Activated naive CD8-positive, alpha-beta T cell treated with anti-CD3 and anti-CD28 coated beads, Interleukin-2, amount 10 ng/mL, durations not matched to agents 7 days and 5 days (primary cell): ENCODE measurements at regions not wholly inside any gene's neighbourhood (a gene's known extent, or its start where the extent isn't known, plus 50 kb on each side); places are given as distances from the start of the nearest gene placed in this dataset.

Experiments used
- ATAC-seq: fragments of 150-1000 bp; cut with Tn5 transposase; one replicate; pipeline ENCODE4 v1.10.0; 2021; ENCODE audit warnings: low read depth, moderate library complexity
- POLR2A ChIA-PET: fragments of 350-600 bp; sonication (Branson Sonifier 250); formaldehyde crosslinking; loops from one replicate; lab custom pipeline; 2021; ENCODE audit warnings: antibody characterized with exemption; lab: Charles Lee
- DNase-seq: peaks from one replicate; pipeline ENCODE4 v3.0.0; 2021
- H3K27ac Mint-ChIP-seq: one replicate; pipeline ENCODE4 v1.8.0; 2022; ENCODE audit warnings: mild to moderate bottlenecking, mixed read lengths
- H3K27me3 Mint-ChIP-seq: one replicate; pipeline ENCODE4 v1.8.0; 2022; ENCODE audit warnings: mild to moderate bottlenecking, moderate library complexity, mixed read lengths
- H3K36me3 Mint-ChIP-seq: one replicate; pipeline ENCODE4 v1.8.0; 2021; ENCODE audit warnings: mild to moderate bottlenecking, mixed read lengths
- H3K4me1 Mint-ChIP-seq: one replicate; pipeline ENCODE4 v1.8.0; 2021; ENCODE audit warnings: mixed read lengths
- H3K4me3 Mint-ChIP-seq: one replicate; pipeline ENCODE4 v1.8.0; 2022; ENCODE audit warnings: mild to moderate bottlenecking, moderate library complexity, mixed read lengths
- H3K9me3 Mint-ChIP-seq: one replicate; pipeline ENCODE4 v1.8.0; 2021; ENCODE audit warnings: mixed read lengths

DNA sequence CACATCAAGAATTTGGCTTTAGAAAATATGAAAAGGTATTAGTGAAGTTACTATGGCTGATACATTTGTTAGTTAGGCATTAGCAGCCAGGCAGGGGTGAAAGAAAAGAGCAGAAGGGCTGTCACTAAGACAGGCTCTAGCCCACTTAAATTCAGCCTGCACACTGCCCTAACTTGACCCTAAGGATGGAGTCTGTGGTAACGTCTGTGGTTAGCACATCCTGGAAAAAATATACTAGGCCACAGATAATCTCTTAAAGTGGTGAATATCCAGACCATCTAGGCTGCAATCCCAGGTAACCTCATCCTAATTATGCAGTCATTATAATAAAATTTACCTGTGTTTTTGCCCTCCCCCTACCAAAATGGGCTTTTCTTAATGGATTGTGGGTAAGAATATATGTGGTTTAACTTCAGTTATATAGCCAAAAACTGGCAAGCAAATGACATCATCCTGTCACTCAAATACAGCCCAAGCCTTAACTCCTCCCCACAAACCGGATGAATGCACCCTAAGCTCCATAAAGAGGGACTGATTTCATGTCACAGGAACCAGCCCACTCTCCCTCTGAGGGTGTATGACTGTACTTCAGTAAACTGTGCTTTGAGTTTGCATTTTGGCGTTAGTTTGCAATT lies 440.9 kb downstream of the LRFN5 start:
- Mint-ChIP-seq H3K9me3 (no peaks in the 10 kb centered on the region), H3K4me1 (no peaks in the 10 kb centered on the region), H3K36me3 (no peaks in the 10 kb centered on the region), H3K27me3 (no peaks in the 10 kb centered on the region), H3K4me3 (no peak overlapping the region), H3K27ac (no peak overlapping the region)
- POLR2A ChIA-PET = no interaction called here
- ATAC-seq (no peak), DNase-seq (no peak)

DNA sequence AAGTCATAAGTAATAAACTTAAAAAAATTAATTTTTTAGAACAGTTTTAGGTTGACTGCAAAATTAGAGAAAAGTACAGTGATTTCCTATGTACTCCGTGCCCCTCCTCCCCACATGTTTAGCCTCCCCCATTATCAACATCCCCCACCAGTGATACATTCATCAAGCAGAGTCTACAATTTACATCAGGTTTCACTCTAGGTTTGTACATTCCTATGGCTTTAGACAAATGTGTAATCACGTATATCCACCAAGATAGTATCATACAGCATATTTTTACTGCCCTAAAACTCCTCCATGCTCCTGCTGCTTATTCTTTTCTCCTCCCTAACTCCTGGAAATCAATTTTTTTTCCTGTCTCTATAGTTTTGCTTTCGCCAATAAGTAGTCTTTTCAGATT lies 438.7 kb downstream of the LRFN5 start:
- ATAC-seq (no peak), DNase-seq (no peak)
- H3K36me3 Mint-ChIP-seq = no peaks in the 10 kb centered on the region
- no peaks in the 10 kb centered on the region for H3K4me1 Mint-ChIP-seq
- POLR2A ChIA-PET = no interaction called here
- H3K27ac Mint-ChIP-seq = no peak overlapping the region
- H3K9me3 Mint-ChIP-seq = no peaks in the 10 kb centered on the region
- no peak overlapping the region for H3K4me3 Mint-ChIP-seq
- no peaks in the 10 kb centered on the region for H3K27me3 Mint-ChIP-seq

DNA sequence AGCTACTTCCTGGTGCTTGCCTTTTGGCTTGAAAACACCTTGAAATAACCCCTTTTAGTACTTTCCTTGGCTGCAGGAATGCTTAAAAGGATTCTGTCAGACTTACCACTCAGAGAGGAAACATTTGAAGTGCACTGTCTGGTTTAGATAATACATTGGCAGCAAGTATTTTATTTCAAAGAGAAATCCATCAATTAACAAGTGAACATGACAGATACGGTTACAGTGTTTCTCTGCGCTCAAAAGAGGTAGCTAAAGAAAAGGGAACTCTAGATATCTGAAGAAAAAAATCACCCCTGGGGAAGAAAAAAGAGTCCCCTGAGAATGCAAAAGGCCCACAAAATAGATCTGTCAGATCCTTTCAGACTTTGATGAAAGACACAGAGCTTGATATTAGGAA lies 421.9 kb downstream of the LRFN5 start:
- H3K27ac Mint-ChIP-seq = no peak overlapping the region
- DNase-seq = no peak
- no peak overlapping the region for H3K4me3 Mint-ChIP-seq
- POLR2A ChIA-PET = no interaction called here
- no peaks in the 10 kb centered on the region for H3K36me3 Mint-ChIP-seq
- no peaks in the 10 kb centered on the region for H3K4me1 Mint-ChIP-seq
- H3K9me3 Mint-ChIP-seq = peaks cover 5% of the 10 kb centered on the region
- ATAC-seq = no peak
- H3K27me3 Mint-ChIP-seq = no peaks in the 10 kb centered on the region

DNA sequence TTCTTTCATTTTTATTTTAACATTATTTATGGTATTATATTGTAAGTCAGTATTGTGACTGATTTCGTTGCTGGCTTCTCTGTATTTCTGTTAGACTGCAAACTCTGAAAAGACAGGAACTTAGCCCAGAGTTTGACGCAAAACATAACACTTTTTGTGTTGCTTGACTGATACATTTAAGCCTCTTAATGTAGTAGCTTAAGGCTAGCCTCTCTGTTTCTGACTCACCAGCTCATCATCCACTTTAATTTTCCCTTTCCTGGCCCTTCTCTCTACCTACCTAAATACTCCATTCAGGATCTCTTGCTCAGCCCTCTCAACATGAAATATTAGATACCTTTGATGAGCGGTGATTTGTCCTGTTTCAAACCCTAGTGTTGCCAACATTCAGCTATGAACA lies 420.6 kb downstream of the LRFN5 start:
- Mint-ChIP-seq H3K27ac (no peak overlapping the region), H3K36me3 (no peaks in the 10 kb centered on the region), H3K4me1 (no peaks in the 10 kb centered on the region), H3K27me3 (no peaks in the 10 kb centered on the region), H3K4me3 (no peak overlapping the region), H3K9me3 (peaks cover 5% of the 10 kb centered on the region)
- POLR2A ChIA-PET = no interaction called here
- DNase-seq (no peak), ATAC-seq (no peak)

DNA sequence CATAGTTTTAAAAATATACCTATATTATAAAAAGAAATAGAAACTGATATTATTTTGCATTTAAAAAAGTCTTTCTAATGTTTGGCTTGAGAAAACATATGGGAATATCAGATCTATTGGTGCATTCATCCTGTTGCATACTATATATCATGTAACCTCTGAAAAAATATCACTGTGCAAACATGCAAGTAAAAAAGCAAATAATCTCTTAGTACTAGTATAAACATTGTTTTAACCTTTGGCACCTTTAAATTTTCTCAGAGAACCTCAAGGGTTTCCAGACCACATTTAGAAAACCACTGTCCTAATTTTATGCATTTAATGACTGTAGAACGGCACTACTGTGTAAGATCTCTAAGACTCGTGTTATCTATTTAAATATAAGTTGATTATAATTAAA lies 416.8 kb downstream of the LRFN5 start:
- DNase-seq (no peak), ATAC-seq (no peak)
- peaks cover 9% of the 10 kb centered on the region for H3K9me3 Mint-ChIP-seq
- POLR2A ChIA-PET = no interaction called here
- no peak overlapping the region for H3K27ac Mint-ChIP-seq
- H3K27me3 Mint-ChIP-seq = no peaks in the 10 kb centered on the region
- no peak overlapping the region for H3K4me3 Mint-ChIP-seq
- no peaks in the 10 kb centered on the region for H3K4me1 Mint-ChIP-seq
- H3K36me3 Mint-ChIP-seq = no peaks in the 10 kb centered on the region

DNA sequence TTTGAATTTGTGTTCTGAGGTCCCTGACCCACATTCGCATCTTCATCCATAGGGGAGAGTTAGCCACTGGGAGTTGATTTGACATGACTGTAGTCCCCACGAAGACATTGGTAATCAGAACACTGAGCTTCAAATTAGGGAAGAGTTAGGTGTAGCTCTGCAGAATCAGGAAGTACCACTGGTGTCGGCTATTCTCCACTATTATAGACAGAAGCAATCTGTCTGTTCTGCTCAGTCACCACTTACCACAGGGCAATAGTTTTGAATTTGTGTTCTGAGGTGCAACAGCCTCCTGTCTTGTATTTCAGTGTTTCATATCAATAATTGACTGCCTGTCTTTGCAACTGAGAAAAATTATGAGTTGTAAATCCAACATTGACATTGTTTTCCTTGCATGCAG lies 407.6 kb downstream of the LRFN5 start:
- POLR2A ChIA-PET = no interaction called here
- ATAC-seq (no peak), DNase-seq (no peak)
- Mint-ChIP-seq H3K9me3 (peaks cover 7% of the 10 kb centered on the region), H3K27me3 (no peaks in the 10 kb centered on the region), H3K27ac (no peak overlapping the region), H3K4me3 (no peak overlapping the region), H3K36me3 (no peaks in the 10 kb centered on the region), H3K4me1 (no peaks in the 10 kb centered on the region)

DNA sequence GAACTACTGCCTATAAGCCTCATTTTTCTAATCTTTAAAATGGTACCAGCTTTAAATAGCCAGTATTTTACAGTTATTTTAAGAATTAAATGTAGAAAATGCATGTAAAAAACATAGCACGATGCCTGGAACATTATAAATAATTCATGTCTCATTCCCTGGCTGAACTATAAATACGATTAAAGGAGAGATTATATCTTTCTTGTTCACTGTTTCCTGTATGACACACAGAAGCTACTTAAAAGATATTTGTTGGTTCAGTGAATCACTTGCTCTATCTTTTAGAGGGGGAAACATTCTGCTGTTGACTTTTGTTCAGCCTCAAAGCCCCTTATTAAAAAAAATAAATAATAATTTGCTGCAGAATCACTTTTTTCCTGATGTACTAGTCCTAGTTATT lies 406.9 kb downstream of the LRFN5 start:
- H3K4me3 Mint-ChIP-seq = no peak overlapping the region
- DNase-seq = no peak
- no peak overlapping the region for H3K27ac Mint-ChIP-seq
- POLR2A ChIA-PET = no interaction called here
- no peaks in the 10 kb centered on the region for H3K27me3 Mint-ChIP-seq
- H3K4me1 Mint-ChIP-seq = no peaks in the 10 kb centered on the region
- peaks cover 7% of the 10 kb centered on the region for H3K9me3 Mint-ChIP-seq
- no peak for ATAC-seq
- H3K36me3 Mint-ChIP-seq = no peaks in the 10 kb centered on the region

DNA sequence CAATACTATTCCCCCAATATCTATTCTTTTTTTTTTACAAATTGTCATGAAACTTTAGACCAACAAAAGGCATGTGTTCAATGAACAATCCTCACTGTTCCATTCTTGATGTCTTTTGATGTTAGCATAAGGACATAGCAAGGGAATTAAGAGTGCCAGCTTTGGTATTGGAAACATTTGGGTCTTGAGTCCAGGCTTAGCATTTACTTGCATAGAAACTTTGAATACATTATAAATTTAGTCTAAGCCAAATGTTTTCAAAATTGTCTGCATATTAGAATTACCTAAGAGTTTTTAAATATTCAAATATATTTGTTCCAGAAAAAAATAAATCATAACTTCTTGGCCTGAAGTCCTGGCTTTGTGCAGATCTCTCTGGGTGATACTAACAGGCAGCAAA lies 406.5 kb downstream of the LRFN5 start:
- no peaks in the 10 kb centered on the region for H3K27me3 Mint-ChIP-seq
- ATAC-seq = no peak
- peaks cover 9% of the 10 kb centered on the region for H3K9me3 Mint-ChIP-seq
- H3K4me1 Mint-ChIP-seq = no peaks in the 10 kb centered on the region
- no peak overlapping the region for H3K27ac Mint-ChIP-seq
- no peak overlapping the region for H3K4me3 Mint-ChIP-seq
- no peak for DNase-seq
- POLR2A ChIA-PET = no interaction called here
- H3K36me3 Mint-ChIP-seq = no peaks in the 10 kb centered on the region

DNA sequence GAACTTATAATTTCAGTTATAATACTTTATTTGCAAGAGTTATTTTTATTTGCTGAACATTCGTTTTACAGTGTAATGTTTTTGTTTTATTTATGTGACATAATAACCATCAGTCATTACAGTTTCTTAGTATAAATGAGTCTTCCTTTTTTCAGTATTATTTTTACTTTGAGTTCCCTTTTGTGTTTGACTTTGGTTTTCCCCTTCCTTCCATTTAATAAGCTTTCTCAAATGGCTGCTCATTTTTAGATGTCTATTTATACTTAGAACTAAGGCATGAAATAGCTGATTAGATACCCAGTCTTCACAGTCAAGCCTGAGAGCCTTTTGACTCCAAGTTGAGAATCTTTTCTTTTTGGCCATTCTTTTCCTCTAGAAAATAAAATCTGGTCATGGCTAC lies 404.5 kb downstream of the LRFN5 start:
- no peak overlapping the region for H3K4me3 Mint-ChIP-seq
- H3K27ac Mint-ChIP-seq = no peak overlapping the region
- ATAC-seq (no peak), DNase-seq (no peak)
- no peaks in the 10 kb centered on the region for H3K4me1 Mint-ChIP-seq
- H3K9me3 Mint-ChIP-seq = peaks cover 7% of the 10 kb centered on the region
- POLR2A ChIA-PET = no interaction called here
- no peaks in the 10 kb centered on the region for H3K36me3 Mint-ChIP-seq
- no peaks in the 10 kb centered on the region for H3K27me3 Mint-ChIP-seq

DNA sequence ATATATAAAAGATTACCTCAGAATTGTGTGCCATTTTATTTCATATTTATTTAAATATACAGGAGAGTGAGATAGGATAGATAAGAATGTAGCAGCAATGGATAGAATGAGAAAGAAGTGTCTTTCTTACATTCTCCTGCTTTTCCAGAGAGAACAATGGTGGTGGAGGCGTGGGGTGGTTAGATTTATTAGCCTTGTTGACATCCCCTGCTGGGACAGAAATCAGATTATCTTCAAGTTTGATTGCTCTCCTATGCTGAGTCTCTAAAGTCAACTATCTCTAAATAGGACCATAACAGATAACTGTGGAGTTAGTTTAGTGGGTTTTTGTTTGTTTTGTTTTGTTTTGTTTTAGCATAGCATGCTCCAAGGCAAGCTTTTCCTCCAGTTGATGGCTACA lies 397.6 kb downstream of the LRFN5 start:
- peaks cover 2% of the 10 kb centered on the region for H3K9me3 Mint-ChIP-seq
- ATAC-seq = no peak
- POLR2A ChIA-PET = no interaction called here
- no peak overlapping the region for H3K27ac Mint-ChIP-seq
- DNase-seq = no peak
- H3K36me3 Mint-ChIP-seq = no peaks in the 10 kb centered on the region
- no peaks in the 10 kb centered on the region for H3K4me1 Mint-ChIP-seq
- no peaks in the 10 kb centered on the region for H3K27me3 Mint-ChIP-seq
- no peak overlapping the region for H3K4me3 Mint-ChIP-seq

DNA sequence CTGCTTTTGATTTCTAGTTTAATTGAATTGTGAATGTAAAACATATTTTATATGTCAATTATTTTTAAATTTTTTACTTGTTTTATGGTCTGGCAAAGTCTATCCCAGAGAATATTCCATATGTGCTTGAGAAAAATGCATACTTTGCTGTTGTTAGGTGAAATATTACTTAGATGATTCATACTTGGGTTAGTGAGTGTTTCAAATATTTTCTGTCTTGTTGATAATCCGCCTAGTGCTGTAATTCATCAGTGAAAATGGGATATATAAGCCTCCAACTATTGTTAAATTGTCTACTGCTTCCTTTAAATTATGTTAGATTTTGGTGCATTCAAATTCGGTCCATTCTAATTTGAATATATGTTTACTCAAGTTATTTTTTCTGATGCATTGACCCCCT lies 395.5 kb downstream of the LRFN5 start:
- Mint-ChIP-seq H3K4me3 (no peak overlapping the region), H3K9me3 (no peaks in the 10 kb centered on the region), H3K27ac (no peak overlapping the region), H3K36me3 (no peaks in the 10 kb centered on the region), H3K27me3 (no peaks in the 10 kb centered on the region), H3K4me1 (no peaks in the 10 kb centered on the region)
- no peak for ATAC-seq
- no peak for DNase-seq
- POLR2A ChIA-PET = no interaction called here

DNA sequence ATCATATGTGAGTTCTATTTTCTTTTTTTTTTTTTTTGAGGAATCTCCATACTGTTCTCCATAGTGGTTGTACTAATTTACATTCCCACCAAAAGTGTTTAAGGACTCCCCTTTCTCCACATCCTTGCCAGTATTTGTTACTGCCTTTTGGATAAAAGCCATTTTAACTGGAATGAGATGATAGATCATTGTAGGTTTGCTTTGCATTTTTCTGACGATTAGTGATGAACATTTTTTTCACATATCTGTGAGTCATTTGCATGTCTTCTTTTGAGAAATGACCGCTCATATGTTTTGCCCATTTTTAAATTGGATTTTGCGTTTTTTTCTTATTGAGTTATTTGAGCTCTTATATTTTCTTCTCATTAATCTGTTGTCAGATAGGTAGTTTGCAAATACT lies 394.8 kb downstream of the LRFN5 start:
- ATAC-seq (no peak), DNase-seq (no peak)
- H3K36me3 Mint-ChIP-seq = no peaks in the 10 kb centered on the region
- H3K4me3 Mint-ChIP-seq = no peak overlapping the region
- no peaks in the 10 kb centered on the region for H3K9me3 Mint-ChIP-seq
- H3K27me3 Mint-ChIP-seq = no peaks in the 10 kb centered on the region
- POLR2A ChIA-PET = no interaction called here
- no peak overlapping the region for H3K27ac Mint-ChIP-seq
- no peaks in the 10 kb centered on the region for H3K4me1 Mint-ChIP-seq

DNA sequence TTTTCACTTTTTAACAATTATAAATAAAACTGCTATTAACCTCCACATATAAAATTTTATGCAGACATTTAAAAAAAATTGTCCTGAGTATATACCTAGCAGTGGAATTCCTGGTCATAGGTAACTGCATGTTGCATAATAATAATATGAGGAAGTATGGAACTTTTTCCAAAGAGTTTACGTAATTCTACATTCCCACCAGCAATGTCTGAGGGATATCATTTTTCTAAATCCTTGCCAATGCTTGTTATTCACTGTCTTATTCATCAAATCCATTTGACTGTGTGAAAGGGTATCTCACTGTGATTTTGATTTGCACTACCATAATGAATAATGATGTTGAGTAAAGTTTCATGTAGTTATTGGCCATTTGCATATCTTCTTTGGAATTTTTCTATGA lies 393.8 kb downstream of the LRFN5 start:
- H3K36me3 Mint-ChIP-seq = no peaks in the 10 kb centered on the region
- ATAC-seq (no peak), DNase-seq (no peak)
- no peak overlapping the region for H3K4me3 Mint-ChIP-seq
- POLR2A ChIA-PET = no interaction called here
- H3K27ac Mint-ChIP-seq = no peak overlapping the region
- H3K9me3 Mint-ChIP-seq = no peaks in the 10 kb centered on the region
- no peaks in the 10 kb centered on the region for H3K4me1 Mint-ChIP-seq
- no peaks in the 10 kb centered on the region for H3K27me3 Mint-ChIP-seq

DNA sequence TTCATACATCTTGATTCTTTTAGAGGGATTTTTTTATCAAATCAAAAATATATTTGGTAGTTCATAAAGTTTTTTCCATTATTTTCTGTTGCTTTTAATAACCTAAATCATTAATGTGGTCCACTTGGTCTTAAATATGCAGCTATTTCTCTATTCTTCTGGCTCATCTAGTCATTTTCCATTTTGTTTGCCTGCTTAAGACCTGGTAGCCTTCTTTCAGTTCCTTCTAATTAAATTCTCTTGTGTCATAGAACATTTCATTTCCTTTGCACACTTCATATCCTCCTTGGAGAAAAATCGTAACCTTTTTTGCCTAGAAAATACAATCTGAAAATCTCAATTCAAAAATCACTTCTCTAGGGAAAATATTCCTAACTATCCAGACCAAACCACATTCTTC lies 387.0 kb downstream of the LRFN5 start:
- no peak for DNase-seq
- H3K9me3 Mint-ChIP-seq = no peaks in the 10 kb centered on the region
- no peak overlapping the region for H3K4me3 Mint-ChIP-seq
- ATAC-seq = no peak
- H3K36me3 Mint-ChIP-seq = no peaks in the 10 kb centered on the region
- no peaks in the 10 kb centered on the region for H3K27me3 Mint-ChIP-seq
- H3K4me1 Mint-ChIP-seq = no peaks in the 10 kb centered on the region
- POLR2A ChIA-PET = no interaction called here
- no peak overlapping the region for H3K27ac Mint-ChIP-seq

DNA sequence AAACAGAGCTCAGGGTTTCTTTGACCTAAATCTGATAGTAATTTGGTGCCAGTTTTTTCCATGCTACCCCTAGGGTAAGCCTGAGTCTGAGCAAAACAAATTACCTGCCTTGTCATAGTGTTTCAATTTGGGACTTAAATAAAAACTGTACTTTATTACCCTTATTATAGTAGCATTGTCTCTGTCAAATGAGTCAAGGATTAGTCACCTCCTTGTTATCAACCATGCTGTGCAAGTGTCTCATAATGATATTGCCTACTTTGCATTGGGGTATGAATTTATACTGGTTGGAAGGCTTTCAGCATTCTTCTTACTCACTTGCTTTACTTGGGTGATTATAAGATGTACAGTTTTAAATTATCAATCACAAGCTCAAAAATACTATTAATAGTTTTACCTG lies 380.0 kb downstream of the LRFN5 start:
- H3K4me3 Mint-ChIP-seq = no peak overlapping the region
- H3K4me1 Mint-ChIP-seq = no peaks in the 10 kb centered on the region
- POLR2A ChIA-PET = no interaction called here
- no peak for DNase-seq
- no peak overlapping the region for H3K27ac Mint-ChIP-seq
- ATAC-seq = no peak
- H3K27me3 Mint-ChIP-seq = no peaks in the 10 kb centered on the region
- H3K9me3 Mint-ChIP-seq = no peaks in the 10 kb centered on the region
- H3K36me3 Mint-ChIP-seq = no peaks in the 10 kb centered on the region
